PC-3 (cell line): ENCODE measurements at regions not wholly inside any gene's neighbourhood (a gene's known extent, or its start where the extent isn't known, plus 50 kb on each side); places are given as distances from the start of the nearest gene placed in this dataset.

ENCODE experiments used
- ATAC-seq: fragments of 200-7000 bp; cut with Tn5 transposase; 2 replicates; pipeline ENCODE4 v1.9.1; 2020; ENCODE audit warnings: mild to moderate bottlenecking, moderate library complexity
- BruUV-seq: library from RNA; stranded (reverse); fragments of 400-500 nt; replicated peaks from 2 replicates; lab custom pipeline; 2021; lab: Mats Ljungman, UMichigan
- CTCF ChIA-PET: fragments of 300-600 bp; sonication (Branson Sonifier 250); formaldehyde crosslinking; loops from one replicate; lab custom pipeline; 2022; ENCODE audit warnings: antibody characterized with exemption; lab: Charles Lee
- POLR2A ChIA-PET: fragments of 300-600 bp; sonication (Branson Sonifier 250); formaldehyde crosslinking; loops from one replicate; lab custom pipeline; 2022; ENCODE audit warnings: antibody characterized with exemption; ENCODE audit not compliant: unreplicated experiment; lab: Charles Lee
- DNase-seq: peaks from one replicate; pipeline ENCODE4 v3.0.0-alpha.2; 2015
- H2AFZ ChIP-seq: fragments of 300-600 bp; sonication (generic); 2 replicates; pipeline ENCODE4 v1.6.0; 2016; ENCODE audit warnings: antibody characterized with exemption, low read length
- H3F3A ChIP-seq: fragments of 300-600 bp; sonication (generic); one replicate; pipeline ENCODE4 v1.6.0; 2017; ENCODE audit warnings: antibody characterized with exemption, low read length, control low read depth, mild to moderate bottlenecking; ENCODE audit not compliant: unreplicated experiment
- H3K27ac ChIP-seq: fragments of 300-600 bp; sonication (generic); 2 replicates; pipeline ENCODE4 v1.5.1; 2016; ENCODE audit warnings: mild to moderate bottlenecking, low read length
- H3K27me3 ChIP-seq: fragments of 300-600 bp; sonication (generic); 2 replicates; pipeline ENCODE4 v1.6.1; 2016; ENCODE audit warnings: low read length, mixed read lengths
- H3K36me3 ChIP-seq: fragments of 300-600 bp; sonication (generic); 2 replicates; pipeline ENCODE4 v1.6.1; 2016; ENCODE audit warnings: low read depth, mixed run types, low read length, mixed read lengths
- H3K4me1 ChIP-seq: fragments of 300-600 bp; sonication (generic); 2 replicates; pipeline ENCODE4 v1.5.1; 2016; ENCODE audit warnings: low read length; ENCODE audit not compliant: insufficient read depth
- H3K4me2 ChIP-seq: fragments of 300-600 bp; sonication (generic); 2 replicates; pipeline ENCODE4 v1.6.0; 2016; ENCODE audit warnings: low read length
- H3K4me3 ChIP-seq: fragments of 300-600 bp; sonication (generic); 2 replicates; pipeline ENCODE4 v1.5.1; 2016; ENCODE audit warnings: mild to moderate bottlenecking, low read length, mixed read lengths
- H3K79me2 ChIP-seq: fragments of 300-600 bp; sonication (generic); 2 replicates; pipeline ENCODE4 v1.6.1; 2017; ENCODE audit warnings: low read length, mixed read lengths
- H3K9ac ChIP-seq: fragments of 300-600 bp; sonication (generic); 2 replicates; pipeline ENCODE4 v1.6.0; 2016; ENCODE audit warnings: mild to moderate bottlenecking, low read length
- H3K9me2 ChIP-seq: fragments of 300-600 bp; sonication (generic); replicated peaks from 2 replicates; pipeline ENCODE4 v1.6.1; 2016; ENCODE audit warnings: mixed run types, low read length, mixed read lengths
- H3K9me3 ChIP-seq: fragments of 300-600 bp; sonication (generic); 2 replicates; pipeline ENCODE4 v1.6.1; 2016; ENCODE audit warnings: low read length, mixed read lengths
- H4K20me1 ChIP-seq: fragments of 300-600 bp; sonication (generic); 2 replicates; pipeline ENCODE4 v1.6.1; 2016; ENCODE audit warnings: low read length, mixed read lengths
- EZH2 ChIP-seq: fragments of 300-600 bp; sonication (generic); IDR thresholded peaks from one replicate; pipeline ENCODE4 v1.6.1; 2017; ENCODE audit warnings: antibody characterized with exemption, mild to moderate bottlenecking, low read length; ENCODE audit not compliant: unreplicated experiment
- EZH2phosphoT487 ChIP-seq: fragments of 300-600 bp; sonication (generic); IDR thresholded peaks from 2 replicates; pipeline ENCODE4 v1.6.1; 2018; ENCODE audit warnings: mild to moderate bottlenecking, antibody characterized with exemption, low read length, borderline replicate concordance
- intact Hi-C: fragments of 100-400 bp; cut with micrococcal nuclease; formaldehyde crosslinking; loops from 2 replicates; pipeline ENCODE4 v1.9.0; 2023
- TF ChIP-seq, protein P1 (sequence below): fragments of 300-600 bp; sonication (generic); conservative IDR thresholded peaks from 2 replicates; pipeline ENCODE4 v1.5.1; 2017; ENCODE audit warnings: antibody characterized with exemption, low read depth, mild to moderate bottlenecking, low read length

DNA sequence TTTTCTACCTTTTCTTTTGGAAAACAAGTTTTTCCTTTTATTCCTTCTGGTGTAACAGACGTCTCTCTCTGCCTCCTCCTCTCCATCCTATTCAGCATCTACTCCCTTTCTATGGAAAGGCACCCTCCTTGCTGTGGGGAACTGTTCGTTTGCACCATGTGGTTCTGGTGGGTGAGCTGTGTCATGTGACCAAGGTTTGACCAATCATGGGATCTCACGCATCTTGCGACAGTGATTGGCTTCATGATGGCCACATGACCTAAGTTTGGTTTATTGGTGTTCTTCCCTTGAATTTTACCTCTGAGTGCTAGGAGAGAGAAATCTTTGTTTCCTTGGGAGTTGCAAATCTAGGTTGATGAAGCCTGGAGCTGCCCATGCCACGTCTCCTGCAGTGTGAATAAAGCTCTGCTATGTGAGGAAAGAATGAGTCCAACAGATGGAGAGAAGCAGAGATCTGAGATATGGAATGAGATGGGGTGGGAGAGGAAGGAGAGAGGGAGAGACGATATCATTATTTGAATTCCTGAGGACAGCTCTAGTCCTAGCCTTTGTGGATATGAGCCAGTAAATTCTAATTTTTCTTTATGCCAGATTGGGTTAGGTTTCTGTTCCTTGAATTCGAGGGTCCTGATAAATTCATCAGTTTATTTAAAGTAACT lies 178.8 kb upstream of the IL12B start:
- Histone ChIP-seq H3K9me2 (no peaks in the 10 kb centered on the region), H3K4me3 (no peak overlapping the region), H3K9me3 (no peaks in the 10 kb centered on the region), H3K36me3 (no peaks in the 10 kb centered on the region), H3K79me2 (no peaks in the 10 kb centered on the region), H3K27ac (no peak overlapping the region), H2AFZ (no peak overlapping the region), H3K4me2 (no peak overlapping the region), H3K9ac (no peak overlapping the region), H4K20me1 (no peaks in the 10 kb centered on the region), H3F3A (no peaks in the 10 kb centered on the region), H3K4me1 (peaks cover 56% of the 10 kb centered on the region), H3K27me3 (no peaks in the 10 kb centered on the region)
- DNase-seq (no peak), ATAC-seq (no peak)
- TF ChIP-seq EZH2phosphoT487 (no peak), EZH2 (no peak)
- TF ChIP-seq, protein P1, sequence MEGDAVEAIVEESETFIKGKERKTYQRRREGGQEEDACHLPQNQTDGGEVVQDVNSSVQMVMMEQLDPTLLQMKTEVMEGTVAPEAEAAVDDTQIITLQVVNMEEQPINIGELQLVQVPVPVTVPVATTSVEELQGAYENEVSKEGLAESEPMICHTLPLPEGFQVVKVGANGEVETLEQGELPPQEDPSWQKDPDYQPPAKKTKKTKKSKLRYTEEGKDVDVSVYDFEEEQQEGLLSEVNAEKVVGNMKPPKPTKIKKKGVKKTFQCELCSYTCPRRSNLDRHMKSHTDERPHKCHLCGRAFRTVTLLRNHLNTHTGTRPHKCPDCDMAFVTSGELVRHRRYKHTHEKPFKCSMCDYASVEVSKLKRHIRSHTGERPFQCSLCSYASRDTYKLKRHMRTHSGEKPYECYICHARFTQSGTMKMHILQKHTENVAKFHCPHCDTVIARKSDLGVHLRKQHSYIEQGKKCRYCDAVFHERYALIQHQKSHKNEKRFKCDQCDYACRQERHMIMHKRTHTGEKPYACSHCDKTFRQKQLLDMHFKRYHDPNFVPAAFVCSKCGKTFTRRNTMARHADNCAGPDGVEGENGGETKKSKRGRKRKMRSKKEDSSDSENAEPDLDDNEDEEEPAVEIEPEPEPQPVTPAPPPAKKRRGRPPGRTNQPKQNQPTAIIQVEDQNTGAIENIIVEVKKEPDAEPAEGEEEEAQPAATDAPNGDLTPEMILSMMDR: no peak
- BruUV-seq: no TSS peak
- ChIA-PET CTCF (no interaction called here), POLR2A (no interaction called here)
- intact Hi-C loops: no loop called here

DNA sequence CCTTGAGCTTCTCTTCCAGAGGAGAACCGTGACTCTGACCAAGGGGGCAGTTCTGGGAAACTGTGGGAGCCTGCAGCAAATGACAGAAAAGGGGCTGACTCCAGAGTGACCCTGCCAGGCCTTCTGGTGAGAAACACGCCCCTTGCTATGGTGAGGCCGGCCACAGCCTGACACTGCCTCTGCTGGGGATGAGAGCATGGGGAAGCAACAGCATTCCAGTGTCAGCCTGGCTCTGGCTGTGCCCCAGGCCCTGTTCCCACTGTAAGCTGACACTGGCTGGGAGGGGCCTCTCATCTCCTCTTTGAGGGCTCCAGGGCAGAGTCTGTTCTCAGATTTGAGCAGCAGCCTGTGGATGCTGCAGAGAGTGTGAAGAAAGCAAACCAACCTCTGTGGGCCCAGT lies 180.0 kb upstream of the IL12B start:
- intact Hi-C loops: loop anchor here (2.0 to 10.0 kb wide), 4 partner anchors 47 to 315 kb away; partner anchors contain the start of gene IL12B
- Histone ChIP-seq H3K9ac (no peak overlapping the region), H3K27me3 (no peaks in the 10 kb centered on the region), H3K4me3 (no peak overlapping the region), H3K27ac (peak overlapping the region; percentile 57), H3K9me3 (no peaks in the 10 kb centered on the region), H3K79me2 (no peaks in the 10 kb centered on the region), H3K36me3 (no peaks in the 10 kb centered on the region), H3K9me2 (no peaks in the 10 kb centered on the region), H3F3A (no peaks in the 10 kb centered on the region), H3K4me2 (peak overlapping the region; percentile 20; the same call in 1 of the 2 replicates), H4K20me1 (no peaks in the 10 kb centered on the region), H3K4me1 (peaks cover 47% of the 10 kb centered on the region), H2AFZ (no peak overlapping the region)
- ChIA-PET CTCF (interaction anchor here (0.9 kb wide), 1 partner anchor 8 kb away, joined by 3 read pairs; no protein-coding TSS in a partner anchor), POLR2A (no interaction called here)
- TF ChIP-seq, protein P1: no peak
- TF ChIP-seq EZH2phosphoT487 (no peak), EZH2 (no peak)
- peak; percentile 86 for ATAC-seq
- peak; percentile 83 for DNase-seq
- no TSS peak for BruUV-seq

DNA sequence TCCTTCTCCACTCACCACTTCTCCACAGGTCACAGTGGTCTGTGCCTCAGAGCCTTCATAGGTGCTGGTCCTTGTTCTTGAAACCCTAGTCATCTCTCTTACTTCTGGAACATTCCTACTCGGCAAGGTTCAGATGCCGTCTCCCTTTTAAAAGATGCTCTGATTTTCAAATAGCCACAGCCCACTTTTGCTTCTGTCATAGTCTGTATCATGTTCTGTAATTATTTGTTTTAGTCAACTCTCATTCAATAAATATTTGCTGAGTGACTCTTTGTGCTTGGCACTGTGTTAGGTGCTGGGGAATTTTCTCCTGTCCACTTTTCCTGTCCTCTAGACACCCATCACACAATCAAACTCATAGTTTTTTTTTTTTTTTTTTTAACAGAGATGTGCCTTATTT lies 181.3 kb upstream of the IL12B start:
- H3K36me3 ChIP-seq: no peaks in the 10 kb centered on the region
- no peaks in the 10 kb centered on the region for H4K20me1 ChIP-seq
- H3K9ac ChIP-seq: no peak overlapping the region; the same call in 1 of the 2 replicates
- intact Hi-C loops: loop anchor here (1.0 to 10.0 kb wide), 5 partner anchors 49 to 313 kb away; partner anchors contain the start of gene IL12B
- H3K9me2 ChIP-seq: no peaks in the 10 kb centered on the region
- no peaks in the 10 kb centered on the region for H3K27me3 ChIP-seq
- H3K9me3 ChIP-seq: no peaks in the 10 kb centered on the region
- ChIA-PET POLR2A (no interaction called here), CTCF (no interaction called here)
- H3K27ac ChIP-seq: peak overlapping the region; percentile 66
- no peaks in the 10 kb centered on the region for H3K79me2 ChIP-seq
- no peak for TF ChIP-seq EZH2phosphoT487
- TF ChIP-seq EZH2: no peak
- peak overlapping the region; percentile 61 for H3K4me2 ChIP-seq
- DNase-seq (peak; percentile 89), ATAC-seq (peak; percentile 82)
- H3K4me1 ChIP-seq: peaks cover 49% of the 10 kb centered on the region
- no TSS peak for BruUV-seq
- no peaks in the 10 kb centered on the region for H3F3A ChIP-seq
- H3K4me3 ChIP-seq: no peak overlapping the region
- no peak overlapping the region for H2AFZ ChIP-seq
